ENCODE measurements at regions not wholly inside any gene's neighbourhood (a gene's known extent, or its start where the extent isn't known, plus 50 kb on each side); places are given as distances from the start of the nearest gene placed in this dataset.

DNA sequence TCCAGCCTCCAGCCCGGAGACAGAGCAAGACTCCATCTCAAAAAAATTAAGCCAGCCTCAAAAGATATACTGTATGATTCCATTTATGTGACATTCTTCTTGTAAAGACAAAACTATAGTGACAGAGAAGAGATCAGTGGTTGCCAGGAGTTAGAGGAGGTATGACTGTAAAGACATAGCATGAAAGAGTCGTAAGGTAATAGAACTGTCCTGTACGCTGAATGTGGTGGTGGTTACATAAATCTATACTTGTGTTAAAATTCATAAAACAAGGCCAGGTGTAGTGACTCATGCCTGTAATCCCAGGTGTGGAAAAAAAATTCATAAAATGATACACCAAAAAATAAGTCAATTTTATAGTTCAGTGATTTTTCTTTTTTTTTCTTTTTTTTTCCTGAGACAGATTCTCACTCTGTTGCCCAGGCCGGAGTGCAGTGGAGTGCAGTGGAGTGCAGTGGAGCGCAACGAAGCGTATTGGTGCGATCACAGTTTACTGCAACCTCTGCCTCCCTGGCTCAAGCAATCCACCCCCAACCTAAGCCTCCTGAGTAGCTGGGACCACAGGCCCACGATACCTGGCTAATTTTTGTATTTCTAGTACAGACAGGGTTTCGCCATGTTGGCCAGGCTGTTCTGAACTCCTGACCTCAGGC, 84.9 kb upstream of the CXADR start:
- no peak overlapping the region for H3K27ac ChIP-seq (ENCODE audit: low read depth, low read length)
- H3K79me2 ChIP-seq (ENCODE audit: insufficient read depth, low read length) = no peaks in the 10 kb centered on the region

GRCh38 chr21:17428484-17428869, 84.4 kb upstream of the CXADR start:
- H3K27me3 ChIP-seq (ENCODE audit: insufficient read depth, low read length) = no peaks in the 10 kb centered on the region
- H3K4me2 ChIP-seq (ENCODE audit: insufficient read depth, low read length) = no peak overlapping the region
- no peak overlapping the region for H2AFZ ChIP-seq (ENCODE audit: low read length)
- H3K27ac ChIP-seq (ENCODE audit: low read depth, low read length) = no peak overlapping the region
- no peaks in the 10 kb centered on the region for H3K4me1 ChIP-seq (ENCODE audit: insufficient read depth, low read length)
- H4K20me1 ChIP-seq (ENCODE audit: insufficient read depth, low read length) = no peaks in the 10 kb centered on the region
- no peaks in the 10 kb centered on the region for H3K79me2 ChIP-seq (ENCODE audit: insufficient read depth, low read length)
- no peak for TF ChIP-seq CTCF (IDR thresholded peaks at IDR 0.05; ENCODE audit: extremely low read depth, low read depth, low read length)
- DNase-seq (ENCODE audit: insufficient read length, low spot score, missing footprints) = no peak
- H3K36me3 ChIP-seq (ENCODE audit: insufficient read depth, low read length) = no peaks in the 10 kb centered on the region
- H3K4me3 ChIP-seq (ENCODE audit: insufficient read depth, low read length) = no peak overlapping the region
- no peaks in the 10 kb centered on the region for H3K9me3 ChIP-seq (ENCODE audit: low read depth, low read length)

More for the DNA sequence above, 84.9 kb upstream of the CXADR start:
- no peaks in the 10 kb centered on the region for H3K9me3 ChIP-seq (ENCODE audit: low read depth, low read length)
- H4K20me1 ChIP-seq (ENCODE audit: insufficient read depth, low read length) = no peaks in the 10 kb centered on the region
- no peak overlapping the region for H2AFZ ChIP-seq (ENCODE audit: low read length)
- H3K4me3 ChIP-seq (ENCODE audit: insufficient read depth, low read length) = no peak overlapping the region
- TF ChIP-seq CTCF (IDR thresholded peaks at IDR 0.05; ENCODE audit: extremely low read depth, low read depth, low read length) = no peak
- DNase-seq (ENCODE audit: insufficient read length, low spot score, missing footprints) = no peak
- H3K27me3 ChIP-seq (ENCODE audit: insufficient read depth, low read length) = no peaks in the 10 kb centered on the region
- H3K4me2 ChIP-seq (ENCODE audit: insufficient read depth, low read length) = no peak overlapping the region
- H3K4me1 ChIP-seq (ENCODE audit: insufficient read depth, low read length) = no peaks in the 10 kb centered on the region
- H3K36me3 ChIP-seq (ENCODE audit: insufficient read depth, low read length) = no peaks in the 10 kb centered on the region

- Histone ChIP-seq H3K36me3 (ENCODE audit: insufficient read depth, low read length) (no peaks in the 10 kb centered on the region), H3K27ac (ENCODE audit: low read depth, low read length) (no peak overlapping the region), H3K79me2 (ENCODE audit: insufficient read depth, low read length) (no peaks in the 10 kb centered on the region), H3K4me3 (ENCODE audit: insufficient read depth, low read length) (no peak overlapping the region), H3K4me2 (ENCODE audit: insufficient read depth, low read length) (no peak overlapping the region), H3K4me1 (ENCODE audit: insufficient read depth, low read length) (no peaks in the 10 kb centered on the region), H3K27me3 (ENCODE audit: insufficient read depth, low read length) (no peaks in the 10 kb centered on the region), H3K9me3 (ENCODE audit: low read depth, low read length) (no peaks in the 10 kb centered on the region), H4K20me1 (ENCODE audit: insufficient read depth, low read length) (no peaks in the 10 kb centered on the region), H2AFZ (ENCODE audit: low read length) (no peak overlapping the region)
- TF ChIP-seq CTCF (IDR thresholded peaks at IDR 0.05; ENCODE audit: extremely low read depth, low read depth, low read length) = no peak
- no peak for DNase-seq (ENCODE audit: insufficient read length, low spot score, missing footprints)
These were observed 83.9 kb upstream of the CXADR start for GRCh38 chr21:17428980-17429379.

DNA sequence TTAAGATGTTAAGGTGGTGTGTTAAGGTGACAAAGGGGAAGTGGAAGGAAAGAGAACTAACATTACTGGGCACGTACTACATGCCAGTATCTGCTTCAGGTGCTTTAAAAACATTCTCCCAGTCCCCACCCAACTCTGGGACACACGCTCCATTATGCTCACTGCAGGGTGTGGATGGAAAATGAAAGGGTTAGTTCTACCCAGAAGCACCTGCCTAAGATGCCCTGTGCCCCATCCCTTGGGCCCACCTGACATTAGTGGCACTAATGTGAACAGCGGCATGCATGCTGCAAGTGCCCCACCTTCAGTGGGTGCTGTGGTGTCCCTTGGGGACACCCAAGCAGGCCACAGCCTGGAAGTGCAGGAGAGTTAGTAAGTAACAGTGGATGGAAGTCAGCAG, 82.9 kb upstream of the CXADR start:
- Histone ChIP-seq H3K4me1 (ENCODE audit: insufficient read depth, low read length) (no peaks in the 10 kb centered on the region), H3K27ac (ENCODE audit: low read depth, low read length) (no peak overlapping the region), H3K36me3 (ENCODE audit: insufficient read depth, low read length) (no peaks in the 10 kb centered on the region), H3K27me3 (ENCODE audit: insufficient read depth, low read length) (no peaks in the 10 kb centered on the region), H3K9me3 (ENCODE audit: low read depth, low read length) (no peaks in the 10 kb centered on the region), H3K4me2 (ENCODE audit: insufficient read depth, low read length) (no peak overlapping the region), H3K4me3 (ENCODE audit: insufficient read depth, low read length) (no peak overlapping the region), H4K20me1 (ENCODE audit: insufficient read depth, low read length) (no peaks in the 10 kb centered on the region), H2AFZ (ENCODE audit: low read length) (no peak overlapping the region), H3K79me2 (ENCODE audit: insufficient read depth, low read length) (no peaks in the 10 kb centered on the region)
- no peak for TF ChIP-seq CTCF (IDR thresholded peaks at IDR 0.05; ENCODE audit: extremely low read depth, low read depth, low read length)
- no peak for DNase-seq (ENCODE audit: insufficient read length, low spot score, missing footprints)
